ENCODE measurements at regions not wholly inside any gene's neighbourhood (a gene's known extent, or its start where the extent isn't known, plus 50 kb on each side); places are given as distances from the start of the nearest gene placed in this dataset.
A peak's percentile ranks its signal among the peaks of the same experiment; 100 is the strongest.

- Histone ChIP-seq H3K27ac (no peak overlapping the region), H3K27me3 (no peaks in the 10 kb centered on the region), H3K9me3 (no peaks in the 10 kb centered on the region), H3K4me1 (no peaks in the 10 kb centered on the region), H3K36me3 (no peaks in the 10 kb centered on the region), H3K4me3 (no peak overlapping the region)
- TF ChIP-seq CTCF (IDR thresholded peaks at IDR 0.05) (no peak), POLR2AphosphoS5 (IDR thresholded peaks at IDR 0.05) (no peak), EP300 (IDR thresholded peaks at IDR 0.05) (no peak), POLR2A (IDR thresholded peaks at IDR 0.05) (no peak)
- intact Hi-C loops (cut with DNase I): no loop called here
- 64 to 81% methylated on average over 1 of the region's 1 CpG for WGBS, 2 donors
- no peak for DNase-seq
Observed at GRCh38 chr9:100698945-100699344, 121.1 kb downstream of the CAVIN4 start.

GRCh38 chr9:100699668-100700067 is 121.8 kb downstream of the CAVIN4 start:
- Histone ChIP-seq H3K9me3 (no peaks in the 10 kb centered on the region), H3K4me3 (no peak overlapping the region), H3K27ac (no peak overlapping the region), H3K4me1 (no peaks in the 10 kb centered on the region), H3K36me3 (no peaks in the 10 kb centered on the region), H3K27me3 (no peaks in the 10 kb centered on the region)
- WGBS, 2 donors: 57 to 71% methylated on average over 8 of the region's 8 CpGs
- DNase-seq: no peak
- TF ChIP-seq POLR2A (IDR thresholded peaks at IDR 0.05): no peak
- TF ChIP-seq EP300 (IDR thresholded peaks at IDR 0.05): no peak
- TF ChIP-seq CTCF (IDR thresholded peaks at IDR 0.05): no peak
- TF ChIP-seq POLR2AphosphoS5 (IDR thresholded peaks at IDR 0.05): no peak
- intact Hi-C loops (cut with DNase I): no loop called here

- H3K27ac ChIP-seq: no peak overlapping the region
- H3K4me1 ChIP-seq: no peaks in the 10 kb centered on the region
- WGBS, 2 donors: 41 to 48% methylated on average over 5 of the region's 5 CpGs
- H3K36me3 ChIP-seq: no peaks in the 10 kb centered on the region
- no peaks in the 10 kb centered on the region for H3K9me3 ChIP-seq
- TF ChIP-seq POLR2A (IDR thresholded peaks at IDR 0.05): no peak
- no peak for TF ChIP-seq POLR2AphosphoS5 (IDR thresholded peaks at IDR 0.05)
- no peak for TF ChIP-seq EP300 (IDR thresholded peaks at IDR 0.05)
- no peak for TF ChIP-seq CTCF (IDR thresholded peaks at IDR 0.05)
- no peak overlapping the region for H3K4me3 ChIP-seq
- intact Hi-C loops (cut with DNase I): no loop called here
- DNase-seq: no peak
- no peaks in the 10 kb centered on the region for H3K27me3 ChIP-seq
Observed at GRCh38 chr9:100700689-100701318, 122.9 kb downstream of the CAVIN4 start.

GRCh38 chr9:100714372-100715099 is 136.7 kb downstream of the CAVIN4 start:
- no peaks in the 10 kb centered on the region for H3K27me3 ChIP-seq
- H3K4me3 ChIP-seq: no peak overlapping the region
- 56 to 67% methylated on average over 11 of the region's 11 CpGs for WGBS, 2 donors
- H3K4me1 ChIP-seq: no peaks in the 10 kb centered on the region
- DNase-seq: peak; percentile 71
- intact Hi-C loops (cut with DNase I): loop anchor here (5.0 to 10.0 kb wide), 2 partner anchors 520 to 598 kb away; no protein-coding TSS in a partner anchor
- H3K9me3 ChIP-seq: no peaks in the 10 kb centered on the region
- H3K36me3 ChIP-seq: no peaks in the 10 kb centered on the region
- TF ChIP-seq CTCF (IDR thresholded peaks at IDR 0.05) (peak in 3 of 4 experiments; percentile 40 to 71 (median 56)), POLR2AphosphoS5 (IDR thresholded peaks at IDR 0.05) (no peak), EP300 (IDR thresholded peaks at IDR 0.05) (no peak)
- H3K27ac ChIP-seq: no peak overlapping the region
